HG03097 (cell line): ENCODE measurements at regions not wholly inside any gene's neighbourhood (a gene's known extent, or its start where the extent isn't known, plus 50 kb on each side); places are given as distances from the start of the nearest gene placed in this dataset.

Experiments used
- ATAC-seq: cut with Tn5 transposase; IDR thresholded peaks from one replicate; pipeline ENCODE4 v1.9.1; 2021; ENCODE audit not compliant: unreplicated experiment, low FRiP score

- ATAC-seq = no peak
Observed at GRCh38 chr1:48164571-48164970, 57.9 kb upstream of the SLC5A9 start.

GRCh38 chr1:48160486-48161132 lies 61.9 kb upstream of the SLC5A9 start:
- no peak for ATAC-seq

- no peak for ATAC-seq
Observed at GRCh38 chr1:48139275-48139674, 83.2 kb upstream of the SLC5A9 start.

- ATAC-seq = no peak
Observed at GRCh38 chr1:48127735-48128685, 94.5 kb upstream of the SLC5A9 start.

- no peak for ATAC-seq
Observed at GRCh38 chr1:48123647-48124046, 98.9 kb upstream of the SLC5A9 start.

GRCh38 chr1:48121955-48122354 lies 100.6 kb upstream of the SLC5A9 start:
- ATAC-seq = no peak

- ATAC-seq = no peak
Observed at GRCh38 chr1:48120621-48121020, 101.9 kb upstream of the SLC5A9 start.

- ATAC-seq = no peak
Observed at GRCh38 chr1:48115835-48116234, 106.7 kb upstream of the SLC5A9 start.

GRCh38 chr1:48114596-48115382 lies 107.7 kb upstream of the SLC5A9 start:
- no peak for ATAC-seq

- ATAC-seq = no peak
Observed at GRCh38 chr1:48109390-48110013, 112.3 kb upstream of the TRABD2B start.

- no peak for ATAC-seq
Observed at GRCh38 chr1:48107516-48107915, 110.3 kb upstream of the TRABD2B start.

- no peak for ATAC-seq
Observed at GRCh38 chr1:48106049-48106448, 108.9 kb upstream of the TRABD2B start.

- no peak for ATAC-seq
Observed at GRCh38 chr1:48105165-48105564, 108.0 kb upstream of the TRABD2B start.

- ATAC-seq = no peak
Observed at GRCh38 chr1:48103495-48103894, 106.3 kb upstream of the TRABD2B start.

GRCh38 chr1:48102766-48103165 lies 105.6 kb upstream of the TRABD2B start:
- ATAC-seq = no peak

GRCh38 chr1:48099072-48099773 lies 102.0 kb upstream of the TRABD2B start:
- ATAC-seq = no peak

GRCh38 chr1:48093696-48094528 lies 96.7 kb upstream of the TRABD2B start:
- peak; percentile 96 for ATAC-seq

GRCh38 chr1:48093147-48093546 lies 96.0 kb upstream of the TRABD2B start:
- ATAC-seq = no peak

- ATAC-seq = no peak
Observed at GRCh38 chr1:48092401-48092800, 95.2 kb upstream of the TRABD2B start.
